Fibroblast of villous mesenchyme (primary cell): ENCODE measurements at regions not wholly inside any gene's neighbourhood (a gene's known extent, or its start where the extent isn't known, plus 50 kb on each side); places are given as distances from the start of the nearest gene placed in this dataset.
A peak's percentile ranks its signal among the peaks of the same experiment; 100 is the strongest.

Experiments
- DNase-seq: peaks from one replicate; pipeline ENCODE4 v3.0.0-alpha.2; 2010; ENCODE audit warnings: low read depth
- H3K4me3 ChIP-seq: 2 replicates; pipeline ENCODE4 v1.5.1; 2011; ENCODE audit warnings: low read depth, mild to moderate bottlenecking, low read length
- TF ChIP-seq, protein P1 (sequence below): IDR thresholded peaks from 2 replicates; pipeline ENCODE4 v1.5.1; 2012; ENCODE audit warnings: low read depth, mild to moderate bottlenecking, low read length; ENCODE audit not compliant: insufficient read depth

DNA sequence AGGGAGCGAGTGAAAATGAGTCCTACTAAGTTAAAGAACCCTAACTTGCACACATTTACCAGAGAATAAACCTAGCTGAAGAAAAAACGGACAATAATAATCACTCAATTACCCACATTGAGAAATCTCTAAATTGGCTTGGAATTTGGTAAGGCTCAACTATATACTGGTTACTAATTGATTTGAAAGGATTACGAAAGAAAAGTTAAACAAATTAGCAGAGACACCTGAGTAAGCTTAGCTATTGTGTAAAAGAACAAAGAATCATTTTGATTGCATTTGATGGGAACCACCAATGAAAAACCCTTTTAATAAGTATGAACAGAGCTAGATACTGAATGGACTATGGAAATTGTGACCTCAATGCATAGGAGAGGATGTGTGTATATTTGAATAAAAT, 118.6 kb upstream of the ADGRF1 start:
- no peak for DNase-seq
- TF ChIP-seq, protein P1, sequence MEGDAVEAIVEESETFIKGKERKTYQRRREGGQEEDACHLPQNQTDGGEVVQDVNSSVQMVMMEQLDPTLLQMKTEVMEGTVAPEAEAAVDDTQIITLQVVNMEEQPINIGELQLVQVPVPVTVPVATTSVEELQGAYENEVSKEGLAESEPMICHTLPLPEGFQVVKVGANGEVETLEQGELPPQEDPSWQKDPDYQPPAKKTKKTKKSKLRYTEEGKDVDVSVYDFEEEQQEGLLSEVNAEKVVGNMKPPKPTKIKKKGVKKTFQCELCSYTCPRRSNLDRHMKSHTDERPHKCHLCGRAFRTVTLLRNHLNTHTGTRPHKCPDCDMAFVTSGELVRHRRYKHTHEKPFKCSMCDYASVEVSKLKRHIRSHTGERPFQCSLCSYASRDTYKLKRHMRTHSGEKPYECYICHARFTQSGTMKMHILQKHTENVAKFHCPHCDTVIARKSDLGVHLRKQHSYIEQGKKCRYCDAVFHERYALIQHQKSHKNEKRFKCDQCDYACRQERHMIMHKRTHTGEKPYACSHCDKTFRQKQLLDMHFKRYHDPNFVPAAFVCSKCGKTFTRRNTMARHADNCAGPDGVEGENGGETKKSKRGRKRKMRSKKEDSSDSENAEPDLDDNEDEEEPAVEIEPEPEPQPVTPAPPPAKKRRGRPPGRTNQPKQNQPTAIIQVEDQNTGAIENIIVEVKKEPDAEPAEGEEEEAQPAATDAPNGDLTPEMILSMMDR, result no peak

DNA sequence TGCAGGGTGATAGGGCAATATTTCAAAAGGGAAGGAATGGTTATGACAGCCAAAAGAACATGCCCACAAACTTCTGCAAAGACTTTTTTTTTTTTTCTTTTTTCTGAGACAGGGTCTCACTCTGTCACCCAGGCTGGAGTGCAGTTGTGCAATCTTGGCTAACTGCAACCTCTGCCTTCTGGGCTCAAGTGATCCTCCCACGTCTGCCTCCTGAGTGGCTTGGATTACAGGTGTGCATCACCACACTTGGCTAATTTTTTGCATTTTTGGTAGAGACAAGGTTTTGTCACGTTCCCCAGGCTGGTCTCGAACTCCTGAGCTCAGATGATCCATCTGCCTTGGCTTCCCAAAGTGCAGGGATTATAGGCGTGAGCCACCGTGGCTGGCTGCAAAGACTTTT, 117.6 kb upstream of the ADGRF1 start:
- no peak for DNase-seq
- TF ChIP-seq, protein P1, result no peak
- H3K4me3 ChIP-seq, result no peak overlapping the region

More for the DNA sequence above, 118.6 kb upstream of the ADGRF1 start:
- no peak overlapping the region for H3K4me3 ChIP-seq

DNA sequence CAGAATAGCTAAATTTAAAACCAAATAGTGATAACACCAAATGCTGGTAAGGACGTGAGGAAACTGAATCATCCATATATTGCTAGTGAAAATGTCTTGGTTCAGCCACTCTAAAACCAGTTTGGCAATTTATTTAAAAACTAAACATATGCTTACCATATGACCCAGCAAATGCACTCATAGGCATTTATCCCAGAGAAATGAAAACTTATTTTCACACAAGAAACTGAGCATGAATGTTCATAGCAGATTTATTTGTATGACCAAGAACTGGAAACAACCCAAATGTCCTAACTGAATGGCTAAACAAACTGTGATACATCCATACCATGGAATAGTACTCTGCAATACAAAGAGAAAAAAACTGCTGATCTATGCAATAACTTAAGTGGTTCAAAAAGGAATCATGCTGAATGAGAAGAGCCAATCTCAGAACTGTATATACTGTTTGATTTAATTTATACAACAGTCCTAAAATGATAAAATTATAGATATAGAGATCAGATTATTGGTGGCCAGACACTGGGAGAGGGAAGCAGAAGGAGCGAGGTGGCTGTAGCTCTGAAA, 115.6 kb upstream of the ADGRF1 start:
- peak; percentile 60 for DNase-seq
- no peak overlapping the region for H3K4me3 ChIP-seq
- TF ChIP-seq, protein P1, result no peak

DNA sequence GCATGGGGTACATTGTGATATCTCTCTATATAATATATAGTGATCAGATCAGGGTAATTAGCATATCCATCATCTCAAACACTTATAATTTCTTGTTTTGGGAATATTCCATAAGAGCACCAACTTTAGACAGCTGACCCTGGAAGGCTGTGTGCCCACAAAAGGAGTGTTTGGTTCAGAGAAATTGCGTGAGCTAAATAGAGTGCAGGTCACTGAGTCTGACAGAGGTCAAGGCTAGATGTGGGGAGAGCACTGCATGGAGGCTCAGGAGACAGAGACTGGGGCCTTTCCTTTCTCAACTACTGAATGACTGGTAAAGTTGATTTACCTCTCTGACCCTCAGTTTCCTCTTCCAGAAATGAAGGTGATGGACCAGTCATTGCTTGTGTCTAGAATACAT, 114.9 kb upstream of the ADGRF1 start:
- TF ChIP-seq, protein P1, result no peak
- DNase-seq, result no peak
- no peak overlapping the region for H3K4me3 ChIP-seq

DNA sequence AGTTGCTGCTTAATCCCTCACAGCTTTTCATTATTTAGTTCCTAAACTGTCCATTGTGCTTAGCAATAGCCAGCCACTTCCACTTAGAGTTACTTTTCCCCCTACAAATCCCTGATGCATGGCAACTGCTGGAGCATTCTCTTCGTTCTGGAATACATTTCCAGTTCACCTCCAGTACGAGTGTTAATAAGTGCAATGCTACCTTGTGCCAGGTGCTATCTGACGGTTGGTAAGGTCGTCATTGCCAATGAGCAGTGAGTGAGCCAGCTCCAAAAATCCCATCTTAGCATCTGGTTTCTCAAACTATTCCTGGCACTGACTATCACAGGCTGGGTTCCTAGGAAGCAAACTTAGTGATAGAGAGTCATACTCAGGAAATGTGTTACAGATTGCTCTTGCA, 114.1 kb upstream of the ADGRF1 start:
- TF ChIP-seq, protein P1, result no peak
- no peak for DNase-seq
- no peak overlapping the region for H3K4me3 ChIP-seq

DNA sequence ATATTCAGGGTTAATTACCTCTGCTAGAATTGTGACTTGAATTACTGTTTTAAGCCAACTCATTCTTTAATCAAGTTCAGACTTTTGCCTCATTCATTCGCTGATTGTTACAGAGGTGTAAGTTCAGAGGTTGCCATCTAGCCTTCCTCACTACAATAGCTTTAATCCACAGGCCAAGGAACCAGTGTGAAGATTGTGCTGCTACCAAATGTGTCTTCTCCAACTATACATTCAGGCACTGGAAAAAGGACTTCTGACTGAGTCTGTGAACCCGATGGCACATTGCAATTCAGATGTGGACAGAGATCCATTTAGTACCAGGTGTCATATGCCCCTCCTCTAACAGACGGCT, 111.2 kb upstream of the ADGRF1 start:
- H3K4me3 ChIP-seq, result no peak overlapping the region
- DNase-seq, result no peak
- TF ChIP-seq, protein P1, result no peak
